HG03103 (cell line): ENCODE measurements at regions not wholly inside any gene's neighbourhood (a gene's known extent, or its start where the extent isn't known, plus 50 kb on each side); places are given as distances from the start of the nearest gene placed in this dataset.
"Not testable (repeated sequence)": the region's sequence is repeated elsewhere in the genome, so short reads cannot be mapped to it uniquely, and the experiment has no call there.

ENCODE experiments used
- ATAC-seq: cut with Tn5 transposase; IDR thresholded peaks from one replicate; pipeline ENCODE4 v1.9.1; 2021; ENCODE audit warnings: low read depth; ENCODE audit not compliant: unreplicated experiment

DNA sequence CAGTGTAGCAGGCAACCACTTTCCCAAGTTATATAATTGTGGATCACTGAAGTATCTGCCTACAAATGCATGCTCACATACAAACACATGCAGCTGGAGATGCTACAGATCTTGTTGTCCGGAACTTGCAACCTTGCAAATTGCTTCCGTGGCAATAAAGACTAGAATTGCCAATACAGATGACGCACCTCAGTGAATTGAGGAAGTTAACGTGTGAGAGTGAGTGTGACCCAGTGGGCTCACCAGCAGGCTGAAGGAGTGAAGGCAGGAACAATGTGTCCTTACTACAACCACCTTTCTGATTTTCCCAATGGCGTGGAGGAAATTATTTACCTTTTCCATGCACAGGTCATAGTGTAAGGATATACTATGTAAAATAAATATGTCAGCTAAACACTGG lies 89.4 kb upstream of the GRIP1 start:
- no peak for ATAC-seq

- no peak for ATAC-seq
Observed at GRCh38 chr12:66774929-66775328, 96.1 kb upstream of the GRIP1 start.

GRCh38 chr12:66775871-66776270 lies 97.0 kb upstream of the GRIP1 start:
- no peak for ATAC-seq

- ATAC-seq: peak; percentile 92
Observed at GRCh38 chr12:66776974-66777373, 98.1 kb upstream of the GRIP1 start.

DNA sequence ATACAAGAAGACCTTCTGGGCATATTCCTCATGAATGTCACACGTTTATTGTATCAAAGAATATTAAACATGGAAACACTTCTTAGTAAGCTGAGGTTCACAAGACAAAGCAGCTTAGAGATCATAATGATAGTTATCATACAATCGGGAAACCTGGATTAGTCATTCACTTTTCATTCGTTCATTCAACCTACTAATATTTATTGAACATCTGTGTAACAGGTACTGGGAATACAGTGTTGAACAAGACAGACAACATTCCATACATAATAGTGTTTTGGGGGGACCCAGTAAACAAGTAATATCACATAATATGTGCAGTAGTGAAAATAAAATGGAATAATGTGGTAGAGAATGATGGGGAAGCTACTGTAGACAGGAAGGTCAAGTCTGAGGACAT lies 100.6 kb upstream of the GRIP1 start:
- ATAC-seq: no peak

- ATAC-seq: no peak
Observed at GRCh38 chr12:66786531-66787308, 107.8 kb upstream of the GRIP1 start.

GRCh38 chr12:66799551-66799950 lies 120.7 kb upstream of the GRIP1 start:
- ATAC-seq: no peak

DNA sequence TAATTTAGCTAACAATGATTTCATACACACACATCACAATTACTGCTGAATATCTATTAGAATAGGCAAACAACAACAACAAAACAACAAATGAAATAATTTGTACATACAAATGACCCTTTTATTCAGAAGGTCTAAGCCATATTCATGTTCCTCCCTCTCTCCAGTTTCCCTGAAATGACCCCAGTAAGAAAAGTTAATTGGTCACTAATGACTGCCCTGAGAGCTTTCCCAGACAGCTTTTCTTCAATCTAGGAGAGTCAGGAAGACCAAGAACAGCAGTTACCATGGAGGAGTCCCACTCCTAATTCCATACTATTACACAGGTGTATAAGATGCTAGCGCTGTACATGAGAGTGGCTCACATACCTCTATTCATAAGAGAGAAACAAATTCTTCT lies 121.2 kb upstream of the GRIP1 start:
- no peak for ATAC-seq

DNA sequence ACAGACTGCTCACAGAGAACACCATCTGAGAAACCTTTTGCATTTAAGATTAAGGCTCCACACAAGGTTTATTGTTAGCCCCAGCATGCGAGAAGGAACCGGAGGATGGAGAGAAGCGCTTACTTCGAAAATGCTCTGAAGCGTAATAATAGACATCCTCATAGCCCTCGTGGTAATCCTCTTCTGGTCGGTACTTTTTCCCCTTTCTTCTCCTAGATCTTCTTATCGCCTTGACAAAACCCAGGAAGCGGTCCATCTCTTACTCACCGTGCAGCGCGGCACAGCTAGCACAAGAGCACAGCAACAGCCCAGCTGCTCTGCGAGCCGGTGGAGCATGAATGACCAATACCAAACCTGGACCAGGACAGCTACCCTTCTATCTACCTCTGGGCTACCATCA lies 125.1 kb upstream of the GRIP1 start:
- ATAC-seq: no peak

- ATAC-seq: no peak
Observed at GRCh38 chr12:66804563-66804974, 125.7 kb upstream of the GRIP1 start.

DNA sequence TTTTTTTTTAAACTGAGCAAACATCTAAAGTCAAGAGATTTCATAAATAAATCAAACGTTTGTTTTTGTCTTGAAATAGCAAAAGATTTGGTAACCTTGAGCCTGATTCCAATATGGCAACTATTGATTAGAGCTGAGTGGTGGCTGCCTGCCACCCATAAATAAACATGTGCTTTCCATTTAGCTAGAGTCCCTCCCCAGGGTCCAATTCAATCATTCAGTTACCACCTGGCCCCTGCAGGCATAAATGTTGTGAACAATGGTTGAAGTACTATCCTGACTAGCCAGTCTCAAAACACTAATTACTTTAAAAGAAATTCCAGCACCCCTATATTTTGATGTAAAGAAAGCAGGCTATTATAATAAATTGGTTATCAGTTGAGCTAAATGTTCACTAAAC lies 129.7 kb upstream of the GRIP1 start:
- ATAC-seq: no peak

DNA sequence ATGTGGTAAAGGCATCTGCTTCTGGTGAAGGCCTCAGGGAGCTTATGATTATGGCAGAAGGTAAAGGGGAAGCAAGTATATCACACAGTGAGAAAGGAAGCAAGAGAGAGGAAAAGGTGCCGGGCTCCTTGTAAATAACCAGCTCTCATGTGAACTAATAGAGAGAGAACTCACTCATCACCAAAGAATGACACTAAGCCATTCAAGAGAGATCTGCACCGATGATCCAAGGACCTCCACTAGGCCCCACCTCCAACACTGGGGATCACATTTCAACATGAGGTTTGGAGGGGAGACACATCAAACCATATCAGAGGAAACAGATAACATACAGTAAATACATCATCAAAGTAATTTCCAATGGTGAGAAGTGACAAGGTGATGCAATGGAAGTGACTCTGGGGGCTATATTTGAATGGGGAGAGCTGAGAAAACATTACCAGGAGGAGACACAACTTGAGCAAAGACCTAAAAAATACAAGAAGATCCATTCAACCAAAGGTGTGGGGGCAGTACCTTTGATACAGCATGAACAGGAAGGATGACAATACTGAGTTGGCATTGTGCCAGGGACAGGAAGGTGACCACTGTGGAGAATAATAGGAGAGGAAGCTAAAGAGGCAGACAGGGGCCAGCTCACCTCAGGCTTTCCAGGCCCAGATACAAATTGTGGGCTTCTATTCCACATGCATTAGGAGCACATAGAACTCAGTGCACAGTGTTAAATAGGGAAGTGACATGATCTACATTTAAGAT lies 134.4 kb upstream of the GRIP1 start:
- no peak for ATAC-seq

GRCh38 chr12:66819587-66819986 lies 140.7 kb upstream of the GRIP1 start:
- no peak for ATAC-seq

- no peak for ATAC-seq
Observed at GRCh38 chr12:66822961-66823360, 144.1 kb upstream of the GRIP1 start.

DNA sequence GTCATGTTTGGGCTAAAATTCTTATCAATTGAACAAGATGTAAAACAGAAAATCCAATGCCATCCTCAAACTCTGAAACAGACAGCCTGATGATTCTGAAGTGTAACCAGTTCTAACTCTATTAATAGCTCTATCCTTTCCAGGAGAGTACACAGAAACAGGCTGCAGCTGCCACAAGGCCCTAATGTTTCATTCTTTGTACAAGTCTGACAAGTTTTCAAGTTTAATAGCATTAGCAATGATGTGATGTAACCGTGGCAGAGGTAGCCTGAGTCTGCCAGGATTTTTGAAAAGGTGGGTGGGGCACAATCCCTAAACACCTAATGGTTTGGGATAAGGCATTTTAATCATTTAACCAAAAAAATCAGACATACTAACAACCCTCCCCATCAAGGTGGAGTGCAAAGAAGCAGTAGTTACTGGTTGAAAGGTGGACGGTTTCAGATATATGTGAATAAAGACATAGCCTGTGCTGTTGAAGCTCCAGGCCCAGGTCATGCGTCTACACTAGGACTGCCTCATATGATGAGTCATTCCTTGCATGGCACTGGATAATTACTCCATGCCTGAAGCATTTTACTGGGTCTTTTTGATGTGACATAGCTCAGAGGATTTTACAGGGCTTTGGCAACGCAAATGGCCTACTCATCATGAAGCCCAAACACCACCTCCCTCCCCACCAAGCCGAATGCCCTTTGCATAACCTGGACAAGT lies 145.1 kb upstream of the GRIP1 start:
- no peak for ATAC-seq

- ATAC-seq: not testable (repeated sequence)
Observed at GRCh38 chr12:66825921-66826320, 147.0 kb upstream of the GRIP1 start.

GRCh38 chr12:66829660-66830325 lies 150.9 kb upstream of the GRIP1 start:
- ATAC-seq: no peak

GRCh38 chr12:66831495-66831894 lies 152.6 kb upstream of the GRIP1 start:
- no peak for ATAC-seq

DNA sequence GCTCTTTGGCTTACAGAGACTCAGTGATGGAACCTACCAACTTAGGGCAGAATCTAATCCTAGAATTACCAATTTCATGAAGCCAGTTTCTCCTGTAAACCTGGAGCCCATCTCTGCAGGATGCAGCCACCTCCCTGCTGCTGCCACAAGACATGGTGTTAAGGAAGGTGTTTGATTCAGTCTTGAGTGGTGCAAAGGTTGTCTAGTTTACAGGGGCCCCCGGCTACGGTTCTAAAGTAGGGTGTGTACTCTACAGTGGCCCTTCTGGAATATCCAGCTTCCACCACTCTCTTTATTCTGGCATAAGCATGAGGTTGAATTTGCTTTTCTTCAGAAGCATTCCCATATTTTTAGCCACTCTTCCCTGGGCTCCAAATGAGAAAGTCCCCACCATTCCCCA lies 154.1 kb upstream of the GRIP1 start:
- ATAC-seq: no peak

- no peak for ATAC-seq
Observed at GRCh38 chr12:66836623-66837310, 157.9 kb upstream of the GRIP1 start.

- ATAC-seq: no peak
Observed at GRCh38 chr12:66837311-66837627, 158.4 kb upstream of the GRIP1 start.
